ENCODE measurements at regions not wholly inside any gene's neighbourhood (a gene's known extent, or its start where the extent isn't known, plus 50 kb on each side); places are given as distances from the start of the nearest gene placed in this dataset.

DNA sequence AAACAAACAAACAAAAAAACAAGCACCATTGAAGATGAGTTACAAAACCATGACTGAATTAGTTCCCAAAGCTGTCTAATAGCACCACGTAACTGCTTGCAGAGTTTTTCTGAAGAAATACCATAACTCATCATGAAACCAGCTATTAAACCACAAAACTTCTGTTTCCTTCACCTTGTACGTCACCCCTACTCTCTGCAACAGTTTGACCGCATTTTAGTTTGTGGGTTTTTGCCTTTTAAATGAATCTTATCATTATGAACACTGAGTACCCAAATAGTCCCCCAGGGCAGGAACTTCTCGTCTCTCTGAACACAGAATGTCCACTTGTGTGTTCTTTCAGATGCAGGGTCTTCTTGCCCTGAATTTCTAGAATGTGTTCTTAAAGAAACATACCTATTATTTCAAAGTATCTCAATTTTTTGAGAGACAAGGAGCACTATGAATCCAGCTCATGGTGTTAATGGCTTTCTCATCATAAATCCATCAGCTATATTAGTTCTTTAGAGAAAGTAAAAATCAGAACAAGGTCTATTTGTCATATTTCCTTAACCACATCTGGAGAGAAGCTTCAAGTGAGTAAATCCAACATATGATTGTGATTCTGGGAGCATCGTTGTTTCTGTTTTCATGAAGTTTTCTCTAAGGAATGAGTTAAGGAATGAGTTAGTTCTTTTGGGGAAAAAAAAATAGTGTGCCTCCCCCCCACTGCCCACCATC lies 210.6 kb downstream of the AUH start:
- Histone ChIP-seq H3K27me3 (ENCODE audit: control insufficient read depth, insufficient read depth, low read length) (no peaks in the 10 kb centered on the region), H3K36me3 (ENCODE audit: control insufficient read depth, insufficient read depth, low read length) (no peaks in the 10 kb centered on the region), H3K4me3 (ENCODE audit: low read depth, low read length) (no peak overlapping the region)
- DNase-seq (ENCODE audit: low read depth) (no peak), FAIRE-seq (no peak)
- TF ChIP-seq, protein P1, sequence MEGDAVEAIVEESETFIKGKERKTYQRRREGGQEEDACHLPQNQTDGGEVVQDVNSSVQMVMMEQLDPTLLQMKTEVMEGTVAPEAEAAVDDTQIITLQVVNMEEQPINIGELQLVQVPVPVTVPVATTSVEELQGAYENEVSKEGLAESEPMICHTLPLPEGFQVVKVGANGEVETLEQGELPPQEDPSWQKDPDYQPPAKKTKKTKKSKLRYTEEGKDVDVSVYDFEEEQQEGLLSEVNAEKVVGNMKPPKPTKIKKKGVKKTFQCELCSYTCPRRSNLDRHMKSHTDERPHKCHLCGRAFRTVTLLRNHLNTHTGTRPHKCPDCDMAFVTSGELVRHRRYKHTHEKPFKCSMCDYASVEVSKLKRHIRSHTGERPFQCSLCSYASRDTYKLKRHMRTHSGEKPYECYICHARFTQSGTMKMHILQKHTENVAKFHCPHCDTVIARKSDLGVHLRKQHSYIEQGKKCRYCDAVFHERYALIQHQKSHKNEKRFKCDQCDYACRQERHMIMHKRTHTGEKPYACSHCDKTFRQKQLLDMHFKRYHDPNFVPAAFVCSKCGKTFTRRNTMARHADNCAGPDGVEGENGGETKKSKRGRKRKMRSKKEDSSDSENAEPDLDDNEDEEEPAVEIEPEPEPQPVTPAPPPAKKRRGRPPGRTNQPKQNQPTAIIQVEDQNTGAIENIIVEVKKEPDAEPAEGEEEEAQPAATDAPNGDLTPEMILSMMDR (IDR thresholded peaks at IDR 0.05; ENCODE audit: insufficient read depth, low read length, severe bottlenecking) = no peak

DNA sequence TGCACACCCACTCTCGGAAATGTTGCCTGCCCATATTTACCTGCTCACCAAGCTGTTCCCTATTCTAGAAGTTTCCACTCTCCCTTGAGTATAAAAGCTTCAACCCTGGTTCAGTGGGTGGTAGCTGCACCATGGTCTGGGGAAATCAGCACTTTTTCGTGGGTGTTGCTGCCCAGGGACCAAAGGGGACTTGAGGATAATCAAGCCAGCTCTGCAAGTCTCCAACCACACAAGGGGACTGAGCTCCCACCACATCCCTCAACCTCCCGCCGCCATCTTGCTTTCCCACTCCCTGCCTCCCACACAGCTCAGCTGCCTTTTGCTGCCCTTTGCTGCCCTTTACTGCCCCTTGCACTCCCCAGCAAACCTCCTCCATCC lies 210.0 kb downstream of the AUH start:
- no peak for DNase-seq (ENCODE audit: low read depth)
- Histone ChIP-seq H3K27me3 (ENCODE audit: control insufficient read depth, insufficient read depth, low read length) (no peaks in the 10 kb centered on the region), H3K4me3 (ENCODE audit: low read depth, low read length) (no peak overlapping the region), H3K36me3 (ENCODE audit: control insufficient read depth, insufficient read depth, low read length) (no peaks in the 10 kb centered on the region)
- no peak for FAIRE-seq
- TF ChIP-seq, protein P1 (IDR thresholded peaks at IDR 0.05; ENCODE audit: insufficient read depth, low read length, severe bottlenecking) = no peak

DNA sequence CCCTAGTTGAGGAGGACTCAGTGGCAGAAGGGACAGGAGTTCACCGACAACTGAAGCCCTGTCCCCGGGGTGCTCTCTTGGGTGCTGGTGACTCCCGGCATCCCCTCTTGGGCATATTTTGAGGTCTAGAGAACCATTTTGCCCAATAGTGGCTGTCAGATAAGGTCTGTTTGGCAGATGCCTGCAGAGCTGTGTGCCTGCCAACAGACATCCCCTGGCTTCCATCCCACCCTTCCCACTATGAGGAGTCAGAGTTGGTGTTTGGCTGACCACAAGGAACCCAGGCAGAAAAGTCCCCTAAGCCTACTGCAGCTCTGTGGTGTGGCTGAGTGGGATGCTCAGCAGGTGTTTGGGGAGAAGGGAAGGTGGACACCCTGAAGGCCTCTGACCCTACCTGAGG lies 207.0 kb downstream of the AUH start:
- TF ChIP-seq, protein P1 (IDR thresholded peaks at IDR 0.05; ENCODE audit: insufficient read depth, low read length, severe bottlenecking) = no peak
- no peaks in the 10 kb centered on the region for H3K27me3 ChIP-seq (ENCODE audit: control insufficient read depth, insufficient read depth, low read length)
- no peak overlapping the region for H3K4me3 ChIP-seq (ENCODE audit: low read depth, low read length)
- no peak for DNase-seq (ENCODE audit: low read depth)
- FAIRE-seq = no peak
- no peaks in the 10 kb centered on the region for H3K36me3 ChIP-seq (ENCODE audit: control insufficient read depth, insufficient read depth, low read length)

DNA sequence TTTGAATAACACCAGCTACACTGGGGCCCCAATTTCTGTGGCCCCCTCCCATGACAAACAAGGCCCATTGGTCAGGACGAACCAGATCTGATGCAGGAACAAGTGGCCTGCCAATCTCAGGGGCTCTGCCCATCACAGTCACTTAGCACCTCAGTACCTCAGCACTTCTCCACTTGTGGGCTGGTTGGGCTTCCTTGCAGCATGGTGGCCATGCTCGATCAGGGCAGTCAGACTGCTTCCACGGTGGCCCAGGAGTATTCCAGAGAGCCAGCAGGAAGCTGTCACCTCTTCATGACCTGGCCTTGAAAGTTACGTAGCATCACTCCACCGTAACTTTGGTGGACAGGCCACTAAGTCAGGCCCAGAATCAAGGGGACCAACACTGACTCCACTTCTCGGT lies 206.5 kb downstream of the AUH start:
- DNase-seq (ENCODE audit: low read depth) = no peak
- TF ChIP-seq, protein P1 (IDR thresholded peaks at IDR 0.05; ENCODE audit: insufficient read depth, low read length, severe bottlenecking) = no peak
- no peak for FAIRE-seq
- no peak overlapping the region for H3K4me3 ChIP-seq (ENCODE audit: low read depth, low read length)
- no peaks in the 10 kb centered on the region for H3K36me3 ChIP-seq (ENCODE audit: control insufficient read depth, insufficient read depth, low read length)
- H3K27me3 ChIP-seq (ENCODE audit: control insufficient read depth, insufficient read depth, low read length) = no peaks in the 10 kb centered on the region

DNA sequence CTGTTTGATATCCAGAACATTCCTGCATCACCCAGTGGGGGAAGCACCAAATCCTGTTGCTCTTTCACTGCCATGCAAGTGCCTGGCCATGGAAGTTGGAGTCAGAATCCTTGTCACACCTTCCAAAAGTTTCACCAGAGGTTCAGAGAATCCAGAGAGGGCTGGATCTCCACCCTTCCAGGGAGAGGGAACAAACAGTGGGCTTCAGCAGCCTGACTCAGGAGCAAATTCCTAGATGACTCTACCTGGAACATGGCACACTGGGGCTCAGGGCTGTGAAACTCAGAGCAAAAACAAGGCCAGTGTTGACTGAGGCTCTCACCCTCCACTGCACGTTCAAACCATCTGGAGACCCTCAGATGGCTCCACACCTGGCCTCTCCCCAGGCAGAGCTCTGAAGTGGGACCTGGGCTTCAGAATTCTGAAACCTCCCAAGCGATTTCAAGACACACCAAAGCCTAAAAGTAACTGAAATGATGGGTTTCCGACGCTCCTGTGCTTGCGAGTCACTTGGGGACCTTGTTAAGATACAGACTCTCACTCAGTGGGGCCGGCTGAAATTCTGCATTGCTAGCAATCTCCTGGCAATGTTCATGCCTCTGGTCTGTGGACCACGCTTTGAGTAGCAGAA lies 205.9 kb downstream of the AUH start:
- Histone ChIP-seq H3K27me3 (ENCODE audit: control insufficient read depth, insufficient read depth, low read length) (no peaks in the 10 kb centered on the region), H3K4me3 (ENCODE audit: low read depth, low read length) (no peak overlapping the region), H3K36me3 (ENCODE audit: control insufficient read depth, insufficient read depth, low read length) (no peaks in the 10 kb centered on the region)
- no peak for DNase-seq (ENCODE audit: low read depth)
- TF ChIP-seq, protein P1 (IDR thresholded peaks at IDR 0.05; ENCODE audit: insufficient read depth, low read length, severe bottlenecking) = no peak
- no peak for FAIRE-seq

Measured in bronchial epithelial cell (primary cell).